ENCODE measurements at regions not wholly inside any gene's neighbourhood (a gene's known extent, or its start where the extent isn't known, plus 50 kb on each side); places are given as distances from the start of the nearest gene placed in this dataset.

DNA sequence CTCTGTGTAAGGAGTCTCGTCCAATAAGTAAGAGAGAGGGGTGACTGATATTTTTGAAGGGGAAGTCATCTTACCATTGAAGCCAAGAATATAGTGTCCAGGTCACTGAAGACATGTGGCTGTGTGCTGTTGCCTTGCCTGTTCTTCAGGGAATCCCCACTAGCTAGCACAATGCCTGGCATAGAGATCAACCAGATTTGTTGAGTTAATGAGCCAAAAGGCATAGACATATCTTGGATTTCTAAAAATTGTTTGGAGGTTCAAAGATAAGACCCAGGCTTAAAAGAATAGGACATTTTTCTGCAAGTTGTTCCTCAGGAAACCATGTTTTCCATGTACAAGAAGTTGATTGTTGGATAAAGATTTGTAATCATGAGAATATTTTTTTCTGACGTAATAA, 119.3 kb upstream of the DKK2 start:
- TF ChIP-seq MAX (CRISPR knock-in tag; IDR thresholded peaks at IDR 0.05): no peak
- TF ChIP-seq, protein P1, sequence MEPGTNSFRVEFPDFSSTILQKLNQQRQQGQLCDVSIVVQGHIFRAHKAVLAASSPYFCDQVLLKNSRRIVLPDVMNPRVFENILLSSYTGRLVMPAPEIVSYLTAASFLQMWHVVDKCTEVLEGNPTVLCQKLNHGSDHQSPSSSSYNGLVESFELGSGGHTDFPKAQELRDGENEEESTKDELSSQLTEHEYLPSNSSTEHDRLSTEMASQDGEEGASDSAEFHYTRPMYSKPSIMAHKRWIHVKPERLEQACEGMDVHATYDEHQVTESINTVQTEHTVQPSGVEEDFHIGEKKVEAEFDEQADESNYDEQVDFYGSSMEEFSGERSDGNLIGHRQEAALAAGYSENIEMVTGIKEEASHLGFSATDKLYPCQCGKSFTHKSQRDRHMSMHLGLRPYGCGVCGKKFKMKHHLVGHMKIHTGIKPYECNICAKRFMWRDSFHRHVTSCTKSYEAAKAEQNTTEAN (CRISPR knock-in tag; IDR thresholded peaks at IDR 0.05): no peak
- no peak for TF ChIP-seq YY1 (IDR thresholded peaks at IDR 0.05; ENCODE audit: borderline replicate concordance in 1 of 3, control insufficient read depth in 1 of 3, extremely low read depth in 1 of 3, insufficient read depth in 3 of 3, insufficient read length in 1 of 3, insufficient replicate concordance in 2 of 3, low read depth in 1 of 3, low read length in 2 of 3)
- TF ChIP-seq EGR1 (conservative IDR thresholded peaks at IDR 0.05): no peak
- no peak for TF ChIP-seq HMGXB4 (CRISPR knock-in tag; IDR thresholded peaks at IDR 0.05)
- TF ChIP-seq FOXA1 (IDR thresholded peaks at IDR 0.05; ENCODE audit: borderline replicate concordance): no peak
- TF ChIP-seq ELK3 (CRISPR knock-in tag; IDR thresholded peaks at IDR 0.05): no peak
- no peak for TF ChIP-seq POLR2A (conservative IDR thresholded peaks at IDR 0.05)
- no peak for TF ChIP-seq ARID3B (CRISPR knock-in tag; IDR thresholded peaks at IDR 0.05; ENCODE audit: borderline replicate concordance)
- TF ChIP-seq CTCF (IDR thresholded peaks at IDR 0.05 in 2 of 3, conservative IDR thresholded peaks at IDR 0.05 in 1 of 3; ENCODE audit: insufficient read depth in 2 of 3, low read depth in 1 of 3, low read length in 3 of 3): no peak

Measured in K562 (cell line).